Activated CD4-positive, CD25-positive, alpha-beta regulatory T cell treated with anti-CD3 and anti-CD28 coated beads, Interleukin-2, amount 50 U/mL, for 24 hours (primary cell): ENCODE measurements at regions not wholly inside any gene's neighbourhood (a gene's known extent, or its start where the extent isn't known, plus 50 kb on each side); places are given as distances from the start of the nearest gene placed in this dataset.
"Not testable (repeated sequence)": the region's sequence is repeated elsewhere in the genome, so short reads cannot be mapped to it uniquely, and the experiment has no call there.

ENCODE experiments used
- ATAC-seq, 2 donors: fragments of 150-1000 bp; cut with Tn5 transposase; one replicate each; pipeline ENCODE4 v1.10.0; 2021; ENCODE audit warnings: mild to moderate bottlenecking in 1 of 2, moderate library complexity in 1 of 2

DNA sequence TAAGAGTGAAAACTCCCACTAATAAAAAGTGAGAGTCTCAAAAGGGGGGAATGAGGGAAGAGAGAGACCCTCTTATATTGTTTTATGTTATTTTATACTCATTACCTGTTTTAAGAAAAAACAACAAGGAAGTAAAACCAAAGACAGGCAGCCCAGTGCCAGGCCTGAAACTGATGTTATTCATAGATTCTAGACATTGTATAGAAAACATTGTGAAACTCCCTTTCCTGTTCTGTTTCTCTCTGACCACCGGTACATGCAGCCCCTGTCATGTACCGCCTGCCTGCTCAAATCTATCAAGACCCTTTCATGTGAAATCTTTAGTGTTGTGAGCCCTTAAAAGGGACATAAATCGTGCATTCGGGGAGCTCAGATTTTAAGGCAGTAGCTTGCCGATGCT, 216.4 kb upstream of the CNTN3 start:
- not testable (repeated sequence) for ATAC-seq

DNA sequence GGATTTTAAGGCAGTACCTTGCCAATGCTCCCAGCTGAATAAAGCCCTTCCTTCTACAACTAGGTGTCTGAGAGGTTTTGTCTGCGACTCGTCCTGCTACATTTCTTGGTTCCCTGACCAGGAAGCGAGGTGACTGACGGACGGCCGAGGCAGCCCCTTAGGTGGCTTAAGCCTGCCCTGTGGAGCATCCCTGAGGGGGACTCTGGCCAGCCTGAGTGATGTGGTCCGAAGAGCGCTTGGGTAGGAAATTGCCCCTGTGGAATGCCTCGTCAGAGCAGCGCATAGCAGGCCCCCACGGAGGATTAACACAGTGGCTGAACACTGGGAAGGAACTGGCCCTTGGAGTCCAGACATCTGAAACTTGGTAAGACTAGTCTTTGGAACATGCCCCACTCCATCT, 210.9 kb upstream of the CNTN3 start:
- ATAC-seq = not testable (repeated sequence)

DNA sequence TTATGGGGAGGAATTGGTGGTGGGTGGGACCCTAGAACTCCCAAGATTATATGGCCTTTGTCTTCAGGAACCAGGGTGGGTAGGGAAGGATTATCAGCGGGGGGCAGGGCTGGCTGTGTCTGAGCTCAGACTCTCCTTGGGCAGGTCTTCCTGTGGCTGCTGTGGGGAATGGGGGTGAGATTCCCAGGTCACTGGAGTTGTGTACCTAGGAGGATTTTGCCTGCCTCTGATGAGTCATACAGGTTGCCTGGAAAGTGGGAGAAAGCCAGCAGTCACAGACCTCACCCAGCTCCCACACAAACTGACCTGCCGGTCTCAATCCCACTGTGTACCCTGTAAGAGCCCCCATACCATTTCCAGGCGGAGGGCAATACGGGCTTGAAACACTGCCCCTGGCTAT, 209.9 kb upstream of the CNTN3 start:
- no peak for ATAC-seq

DNA sequence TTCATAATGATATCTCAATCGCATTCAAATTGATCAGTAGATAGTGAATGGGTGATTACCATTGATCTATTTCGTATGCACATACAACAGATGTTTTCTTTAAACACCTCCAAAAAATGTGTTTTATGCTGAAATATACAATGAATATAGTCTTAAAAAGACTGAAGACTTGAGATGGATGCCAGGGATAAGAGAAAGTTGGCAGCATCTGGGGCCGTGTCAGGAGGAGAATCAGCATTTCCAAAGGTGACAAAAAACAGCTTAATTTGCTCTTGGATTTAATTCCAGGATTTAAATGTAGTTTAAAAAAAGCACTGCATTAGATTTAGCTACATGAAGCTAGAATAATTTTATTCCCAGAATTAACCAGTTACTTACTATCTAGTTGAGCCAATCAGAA, 199.7 kb upstream of the CNTN3 start:
- ATAC-seq = no peak

DNA sequence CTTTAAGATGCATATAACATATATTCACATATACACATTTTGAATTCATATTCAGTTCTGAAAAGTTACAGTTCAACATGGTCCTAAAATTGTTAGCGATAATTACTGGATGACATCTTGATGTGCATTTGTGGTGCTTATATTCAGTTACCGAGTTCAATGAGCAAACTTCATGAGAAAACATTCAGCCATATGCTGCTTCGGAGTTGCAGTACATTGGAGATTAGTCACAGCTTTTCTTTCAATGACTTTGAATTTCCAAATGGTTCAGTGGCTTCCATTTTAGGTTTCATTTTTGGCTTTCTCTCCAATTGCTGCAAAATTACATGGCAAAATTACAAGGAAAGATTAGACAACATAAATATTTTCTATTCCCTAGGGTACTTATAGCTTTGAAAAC, 198.3 kb upstream of the CNTN3 start:
- no peak for ATAC-seq

DNA sequence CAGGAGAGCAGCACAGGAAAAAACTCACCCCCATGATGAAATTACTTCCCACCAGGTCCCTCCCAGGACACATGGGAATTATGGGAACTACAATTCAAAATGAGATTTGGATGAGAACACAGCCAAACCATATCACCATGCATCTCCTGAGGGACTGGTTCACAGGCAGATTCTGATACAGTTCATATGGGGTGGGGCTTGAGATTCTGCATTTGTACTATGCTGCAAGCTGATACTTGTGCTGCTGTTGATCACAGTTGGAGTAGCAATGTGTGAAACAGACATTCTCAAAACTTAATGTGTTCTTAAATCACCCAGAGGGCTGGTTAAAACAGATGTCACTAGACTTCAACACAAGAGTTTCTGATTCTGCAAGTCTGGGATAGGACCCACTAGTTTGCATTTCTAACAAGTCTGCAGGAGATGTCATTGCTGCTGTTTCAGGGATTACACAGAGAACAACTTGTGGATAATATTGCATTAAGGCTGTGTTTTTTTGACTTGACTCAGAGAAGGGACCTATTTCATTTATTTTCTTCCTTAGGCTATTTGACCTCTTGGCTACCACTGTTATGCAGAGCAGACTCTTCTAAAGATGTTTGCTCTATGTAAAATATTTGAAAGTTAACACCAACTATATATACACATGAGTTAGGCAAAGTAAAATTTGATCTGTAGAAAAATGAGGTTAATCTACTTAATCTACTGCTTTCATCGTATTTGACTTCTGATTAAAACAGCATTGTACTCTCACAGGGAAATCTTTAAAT, 194.2 kb upstream of the CNTN3 start:
- ATAC-seq = no peak

DNA sequence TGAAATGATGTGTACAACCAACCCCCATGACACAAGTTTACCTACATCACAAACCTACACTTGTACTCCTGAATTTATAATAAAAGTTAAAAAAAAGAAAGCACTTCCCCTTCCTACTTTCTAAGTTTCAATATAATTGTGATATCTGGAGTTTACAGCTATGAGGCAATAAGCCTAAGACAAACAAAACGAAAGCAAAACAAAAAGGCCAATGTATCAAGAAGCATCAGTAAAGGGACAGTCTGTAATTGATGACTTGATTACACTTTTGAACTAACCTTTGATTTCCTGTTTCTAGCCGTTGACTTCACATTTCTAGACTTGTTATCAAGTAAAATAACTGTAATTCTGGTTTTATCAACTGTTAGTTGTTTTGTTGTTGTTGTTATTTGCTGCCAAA, 187.5 kb upstream of the CNTN3 start:
- no peak for ATAC-seq

DNA sequence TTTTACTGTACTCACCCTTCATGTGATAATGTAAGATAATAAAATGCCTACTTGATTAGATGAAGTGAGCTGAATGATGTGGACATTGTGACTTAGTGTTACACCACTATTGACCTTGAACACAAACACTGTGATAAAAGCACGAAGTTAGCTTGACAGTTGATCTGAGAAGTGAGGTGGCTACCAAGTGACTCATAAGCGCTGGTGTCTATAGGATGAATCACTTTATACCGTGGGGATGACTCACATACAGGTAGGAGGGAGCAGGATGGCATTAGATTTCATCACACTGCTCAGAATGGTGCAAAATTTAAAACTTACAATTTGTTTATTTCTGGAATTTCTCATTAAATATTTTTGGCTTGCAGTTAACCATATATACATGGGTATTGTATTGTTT, 174.7 kb upstream of the CNTN3 start:
- ATAC-seq = peak in 1 of 2 donors; percentile 38

DNA sequence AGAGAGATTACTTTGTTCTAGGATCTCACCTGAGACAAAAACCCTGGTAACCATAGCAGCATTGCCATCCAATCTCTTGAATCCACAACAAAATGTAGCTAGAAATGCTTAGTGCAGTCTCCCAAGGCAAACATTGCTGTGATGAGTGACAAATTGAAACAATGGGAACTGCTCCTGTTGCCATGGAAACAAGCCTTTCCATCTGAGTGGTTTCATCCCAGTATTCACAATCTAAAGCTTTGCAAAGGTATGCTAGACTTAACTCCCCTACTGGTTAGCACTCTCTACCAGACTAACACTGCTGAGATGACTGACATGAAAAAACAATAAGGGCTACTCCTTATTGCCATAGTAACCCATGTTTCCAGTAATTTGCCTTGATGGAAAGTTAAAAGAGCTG, 172.6 kb upstream of the CNTN3 start:
- ATAC-seq = no peak

DNA sequence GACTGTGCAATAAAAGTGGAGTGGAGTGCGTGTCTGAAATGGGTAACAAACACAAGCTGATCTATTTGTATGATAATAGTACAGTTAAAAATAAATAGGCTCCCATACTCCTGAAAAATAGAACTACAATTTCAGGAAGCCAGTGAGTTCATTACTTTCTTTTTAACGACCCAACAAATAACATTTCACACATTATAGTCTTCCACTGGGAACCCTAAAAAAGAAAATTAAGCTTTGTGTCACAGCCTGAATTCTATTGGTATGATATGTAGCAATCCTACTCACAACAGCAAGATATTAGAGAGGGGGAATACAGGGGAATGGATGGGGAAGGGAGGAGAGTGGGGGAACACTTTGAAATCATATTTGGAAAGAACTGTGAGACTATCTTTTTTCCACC, 156.9 kb upstream of the CNTN3 start:
- ATAC-seq = no peak

DNA sequence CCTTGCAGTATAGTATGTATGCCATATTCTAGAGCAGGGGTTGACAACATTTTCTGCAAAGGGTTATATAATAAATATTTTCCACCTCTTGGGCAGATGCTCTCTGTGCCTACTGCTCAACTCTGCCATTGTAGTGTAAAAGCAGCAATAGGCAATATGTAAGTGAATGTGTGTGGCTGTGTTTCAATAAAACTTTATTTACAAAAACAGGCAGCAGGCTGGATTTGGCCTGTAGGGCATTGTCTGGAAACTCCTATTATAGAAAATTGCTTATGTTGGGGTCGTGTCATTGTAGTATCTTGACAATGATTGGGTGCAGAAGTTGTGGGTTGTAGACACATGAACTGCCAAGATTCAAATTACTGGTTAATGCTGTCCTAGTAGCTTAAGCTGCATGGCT, 153.6 kb upstream of the CNTN3 start:
- ATAC-seq = no peak

DNA sequence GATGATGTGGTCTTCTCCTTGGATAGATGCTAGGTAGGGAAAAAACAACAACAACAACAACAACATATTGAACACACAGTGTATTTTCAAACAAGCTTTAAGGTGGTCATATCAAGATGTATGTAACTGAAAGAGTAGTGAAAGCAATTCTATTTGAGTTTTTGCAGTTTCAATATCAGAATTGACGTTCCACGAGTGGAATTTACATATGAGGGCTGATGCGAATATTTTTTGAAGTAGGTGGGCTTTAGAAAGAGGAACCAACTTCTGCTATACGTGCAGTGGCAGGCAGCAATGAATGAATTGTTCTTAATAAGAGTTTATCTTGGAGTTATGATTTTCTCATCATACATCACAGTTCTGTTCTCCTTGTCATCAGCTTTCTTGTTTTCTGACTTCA, 151.9 kb upstream of the CNTN3 start:
- ATAC-seq = no peak

DNA sequence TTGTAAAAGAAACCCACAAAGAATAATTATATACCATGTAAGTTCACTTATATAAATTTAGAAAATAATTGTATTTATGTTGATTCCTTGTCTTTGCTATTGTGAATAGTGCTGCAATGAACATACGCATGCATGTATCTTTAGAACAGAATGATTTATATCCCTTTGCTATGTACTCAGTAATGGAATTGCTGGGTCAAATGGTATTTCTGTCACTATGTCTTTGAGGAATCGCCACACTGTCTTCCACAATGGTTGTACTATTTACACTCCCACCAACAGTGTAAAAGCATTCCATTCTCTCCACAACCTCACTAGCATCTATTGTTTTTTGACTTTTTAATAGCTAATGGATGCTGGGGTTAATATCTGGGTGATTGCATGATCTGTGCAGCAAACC, 149.4 kb upstream of the CNTN3 start:
- ATAC-seq = no peak

DNA sequence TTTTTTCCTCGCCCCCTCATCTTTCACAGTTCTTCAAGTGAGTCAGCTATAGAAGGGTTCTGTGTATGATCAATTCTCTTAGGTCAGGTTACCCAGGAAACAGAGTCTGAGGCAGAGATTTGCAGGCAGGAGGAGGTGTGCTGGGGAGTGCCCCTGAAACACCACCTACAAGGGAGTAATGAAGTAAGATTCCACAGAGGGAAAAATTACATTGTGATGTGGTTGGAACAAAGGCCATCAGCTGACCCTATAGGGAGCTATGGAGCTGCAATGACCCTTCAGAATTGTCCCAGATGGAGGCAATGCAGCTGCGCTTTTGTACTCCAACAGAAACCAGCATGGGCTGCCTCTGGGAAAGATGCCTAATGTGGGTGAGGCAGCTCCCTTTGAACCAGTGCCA, 142.2 kb upstream of the CNTN3 start:
- ATAC-seq = no peak

DNA sequence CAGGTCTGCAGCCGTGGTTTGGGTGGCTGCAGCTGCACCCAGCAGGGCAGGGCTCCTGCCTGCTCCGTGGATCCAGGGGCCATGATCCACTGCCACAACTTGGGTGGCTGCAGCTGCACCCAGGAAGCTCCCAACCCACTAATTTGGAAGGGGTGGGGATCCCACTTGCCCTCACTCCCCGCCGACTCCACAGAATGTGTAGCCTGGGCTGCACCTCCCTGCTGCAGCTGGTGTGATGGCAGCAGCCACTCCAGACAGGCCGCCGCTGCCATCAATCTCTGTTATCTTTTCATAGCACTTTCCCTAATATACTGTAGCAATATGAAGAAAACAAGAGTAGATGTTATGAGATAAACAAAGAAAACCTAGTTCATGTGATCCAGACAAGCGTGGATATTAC, 137.8 kb upstream of the CNTN3 start:
- ATAC-seq = no peak

DNA sequence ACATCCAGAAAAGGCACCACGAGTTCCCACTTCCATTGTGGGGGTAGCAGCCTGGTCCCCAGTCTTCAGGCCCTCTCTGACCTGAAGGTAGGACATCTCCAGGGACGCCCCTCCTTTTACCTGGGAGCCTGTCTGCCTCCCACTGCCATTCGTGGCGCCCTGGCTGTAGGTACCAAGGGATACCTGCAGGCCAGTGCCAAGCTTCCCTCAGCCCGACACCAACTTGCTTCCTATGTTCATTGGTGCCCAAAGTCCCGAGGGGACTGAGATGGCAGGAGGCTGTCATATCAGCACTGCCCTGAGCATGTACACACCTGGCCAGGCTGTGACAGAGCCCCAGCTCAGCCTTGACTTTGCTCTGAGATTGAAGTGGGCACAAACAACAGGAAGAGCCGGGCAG, 137.3 kb upstream of the CNTN3 start:
- ATAC-seq = no peak

DNA sequence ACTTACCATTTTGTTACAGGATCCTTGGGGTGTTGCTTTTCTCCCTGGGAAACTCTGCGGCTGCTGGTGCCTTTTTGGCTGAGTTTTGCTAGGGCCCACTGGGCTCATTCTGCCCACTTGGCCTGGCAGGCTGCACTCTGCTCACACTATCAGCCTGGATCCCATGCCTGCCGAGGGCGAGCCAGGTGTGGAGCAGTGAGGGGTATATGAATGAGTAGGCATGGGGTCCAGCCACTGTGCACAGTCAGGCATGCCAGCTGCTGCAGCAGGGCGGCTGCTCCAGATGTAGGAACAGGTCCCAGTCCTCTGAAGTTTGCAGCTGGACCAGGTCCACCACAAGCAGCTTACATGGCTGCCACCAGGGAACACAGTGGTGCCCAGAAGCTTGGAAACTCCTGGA, 136.4 kb upstream of the CNTN3 start:
- no peak for ATAC-seq

DNA sequence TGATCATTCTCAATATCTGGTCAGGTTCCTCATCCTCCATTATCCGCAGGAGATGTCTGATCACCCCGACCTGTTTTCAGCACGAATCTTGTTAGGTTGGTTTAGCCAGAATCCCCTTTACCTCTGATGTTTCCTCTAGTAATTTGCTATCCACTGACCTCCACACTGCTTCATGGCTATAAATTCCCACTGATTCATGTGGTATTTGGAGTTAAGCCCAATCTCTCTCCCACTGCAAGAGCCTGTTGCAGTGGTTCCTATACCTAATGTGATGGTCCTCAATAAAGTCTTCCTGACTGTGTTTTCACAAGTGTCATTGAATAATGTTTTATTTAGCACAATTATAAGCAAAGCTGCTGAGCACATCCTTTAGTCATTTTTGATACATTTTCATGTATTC, 124.8 kb upstream of the CNTN3 start:
- no peak for ATAC-seq

DNA sequence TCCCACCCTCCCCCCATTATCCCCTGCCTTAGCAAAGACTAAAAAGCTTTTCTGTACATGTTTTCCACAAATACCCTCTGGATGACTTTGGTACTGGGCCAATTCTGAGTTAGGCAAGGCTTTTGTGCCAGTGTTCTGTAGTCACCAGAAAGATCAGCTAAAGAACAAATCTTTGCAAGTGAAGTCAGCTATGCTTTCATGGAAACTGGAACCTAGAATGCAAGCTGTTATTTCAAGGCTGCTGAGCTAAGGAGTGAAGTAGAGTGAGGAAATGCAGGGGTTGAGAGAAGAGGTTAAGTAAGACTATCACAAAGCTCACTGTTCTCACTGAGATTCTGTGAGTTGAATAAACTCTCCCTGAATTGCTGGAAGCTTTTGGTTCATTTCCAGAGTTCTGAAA, 107.8 kb upstream of the CNTN3 start:
- ATAC-seq = no peak

DNA sequence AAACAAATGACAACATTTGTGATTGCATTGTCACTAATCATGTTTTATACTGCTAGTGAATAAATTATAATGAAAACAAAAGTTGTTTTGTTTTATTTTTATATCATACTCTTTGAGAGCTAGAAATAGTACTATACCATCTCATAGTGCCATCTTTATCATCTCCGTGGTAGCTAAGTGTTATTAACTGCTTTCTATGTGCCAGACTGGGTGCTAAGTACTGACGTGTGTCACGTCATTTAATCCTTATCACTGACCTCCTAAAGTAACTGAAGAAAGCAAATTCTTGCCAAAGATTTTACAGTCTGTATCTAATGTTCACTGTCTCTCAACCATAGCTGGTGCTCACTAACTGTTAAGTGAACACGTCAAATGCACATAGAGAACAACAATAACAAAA, 99.5 kb upstream of the CNTN3 start:
- ATAC-seq = no peak

DNA sequence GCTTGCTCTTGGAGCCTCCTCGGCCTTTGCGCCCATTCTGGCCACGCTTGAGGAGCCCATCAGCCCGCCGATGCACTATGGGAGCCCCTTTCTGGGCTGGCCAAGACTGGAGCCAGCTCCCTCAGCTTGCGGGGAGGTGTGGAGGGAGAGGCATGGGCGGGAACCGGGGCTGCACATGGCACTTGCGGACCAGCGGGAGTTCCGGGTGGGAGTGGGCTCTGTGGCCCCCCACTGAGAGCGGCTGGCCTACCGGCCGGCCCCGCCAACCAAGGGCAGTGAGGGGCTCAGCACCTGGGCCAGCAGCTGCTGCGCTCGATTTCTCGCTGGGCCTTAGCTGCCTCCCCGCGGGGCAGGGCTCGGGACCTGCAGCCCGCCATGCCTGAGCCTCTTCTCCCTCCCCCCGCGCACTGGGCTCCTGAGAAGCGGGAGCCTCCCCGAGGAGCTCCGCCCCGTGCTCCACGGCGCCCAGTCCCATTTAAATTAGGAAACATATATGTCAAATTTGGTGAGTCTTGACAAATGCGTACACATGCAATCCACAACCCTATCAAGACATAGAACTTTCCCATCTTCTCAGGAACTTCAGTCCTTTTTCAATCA, 97.6 kb upstream of the CNTN3 start:
- no peak for ATAC-seq

DNA sequence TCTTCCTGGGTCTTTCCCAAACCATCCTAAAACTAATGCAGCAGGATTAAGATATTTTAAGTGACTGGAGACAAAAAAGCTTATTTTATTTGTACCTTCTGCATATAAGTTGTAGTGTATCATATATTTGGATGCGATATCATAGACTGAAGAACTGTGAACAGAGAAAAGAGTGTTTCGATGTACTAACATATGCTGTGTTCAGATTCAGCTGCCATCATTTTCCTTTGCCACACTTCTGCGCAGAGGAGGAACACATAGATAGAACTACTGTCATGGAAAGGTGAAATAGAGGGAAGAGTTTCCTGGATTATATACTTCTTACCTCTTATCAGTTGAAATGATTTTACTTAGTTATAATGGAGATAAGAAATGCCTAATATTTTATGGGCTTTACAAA, 95.5 kb upstream of the CNTN3 start:
- ATAC-seq = no peak

DNA sequence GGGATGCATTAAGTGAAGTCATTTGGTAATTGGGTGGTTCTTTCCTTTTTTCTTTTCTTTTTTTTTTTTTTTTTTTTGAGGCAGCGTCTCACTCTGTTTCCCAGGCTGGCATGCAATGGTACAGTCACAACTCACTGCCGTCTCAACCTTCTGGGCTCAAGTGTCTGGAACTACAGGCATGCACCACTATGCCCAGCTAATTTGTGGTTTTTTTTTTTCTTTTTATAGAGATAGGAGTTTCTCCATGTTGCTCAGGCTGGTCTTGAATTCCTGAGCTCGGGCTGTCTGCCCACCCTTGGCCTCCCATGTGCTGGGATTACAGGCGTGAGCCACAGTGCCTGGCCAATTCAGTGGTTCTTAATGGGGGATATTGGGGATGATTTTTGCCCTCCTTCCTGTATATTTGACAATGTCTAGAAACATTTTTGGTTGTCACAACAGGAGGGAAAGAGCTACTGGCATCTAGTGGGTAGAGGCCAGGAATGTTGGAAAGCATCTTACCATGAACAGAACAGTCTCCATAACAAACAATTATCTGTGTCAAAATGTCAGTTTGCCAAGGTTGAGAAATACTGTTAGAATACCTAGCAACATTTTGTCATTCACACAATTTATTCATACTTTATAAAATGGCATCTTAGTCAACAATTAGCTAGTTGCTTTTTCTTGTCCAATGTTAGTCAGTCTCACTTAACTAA, 79.4 kb upstream of the CNTN3 start:
- no peak for ATAC-seq

DNA sequence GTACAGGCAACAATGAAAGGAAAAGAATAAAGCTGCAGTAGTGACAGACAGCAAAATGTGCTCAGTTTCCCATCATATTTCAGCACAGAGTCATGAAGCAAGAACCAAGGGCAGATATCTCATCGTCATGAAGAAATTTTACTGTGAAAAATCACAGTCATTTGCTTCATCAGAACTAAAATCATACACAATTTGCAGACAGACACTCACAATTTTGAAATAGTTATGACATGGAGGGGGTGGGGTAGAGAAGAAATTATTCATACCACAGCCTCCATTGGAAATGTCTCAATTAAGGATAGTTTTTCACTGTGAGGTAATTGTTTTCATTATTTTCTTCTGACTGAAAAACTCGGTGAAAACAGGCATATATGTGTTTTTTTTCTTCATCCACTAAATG, 78.8 kb upstream of the CNTN3 start:
- no peak for ATAC-seq
